ENCODE measurements at regions not wholly inside any gene's neighbourhood (a gene's known extent, or its start where the extent isn't known, plus 50 kb on each side); places are given as distances from the start of the nearest gene placed in this dataset.

GRCh38 chr13:97630725-97631124 is 196.8 kb downstream of the RAP2A start:
- DNase-seq (ENCODE audit: low read depth), result no peak

- DNase-seq (ENCODE audit: low read depth), result peak; percentile 10
Measured at GRCh38 chr13:97631158-97631557, 197.2 kb downstream of the RAP2A start.

GRCh38 chr13:97639236-97639635 is 205.3 kb downstream of the RAP2A start:
- DNase-seq (ENCODE audit: low read depth), result no peak

GRCh38 chr13:97640268-97640667 is 206.3 kb downstream of the RAP2A start:
- DNase-seq (ENCODE audit: low read depth), result no peak

GRCh38 chr13:97648171-97648880 is 214.4 kb downstream of the RAP2A start:
- peak; percentile 71 for DNase-seq (ENCODE audit: low read depth)

- no peak for DNase-seq (ENCODE audit: low read depth)
Measured at GRCh38 chr13:97648881-97649224, 214.9 kb downstream of the RAP2A start.

GRCh38 chr13:97653443-97654140 is 219.6 kb downstream of the RAP2A start:
- no peak for DNase-seq (ENCODE audit: low read depth)

- DNase-seq (ENCODE audit: low read depth), result no peak
Measured at GRCh38 chr13:97654236-97654635, 220.3 kb downstream of the RAP2A start.

GRCh38 chr13:97658556-97658955 is 224.6 kb downstream of the RAP2A start:
- no peak for DNase-seq (ENCODE audit: low read depth)

GRCh38 chr13:97659602-97660001 is 225.6 kb downstream of the RAP2A start:
- no peak for DNase-seq (ENCODE audit: low read depth)

GRCh38 chr13:97660594-97661260 is 226.8 kb downstream of the RAP2A start:
- DNase-seq (ENCODE audit: low read depth), result no peak

- no peak for DNase-seq (ENCODE audit: low read depth)
Measured at GRCh38 chr13:97686594-97686993, 252.6 kb downstream of the RAP2A start.

GRCh38 chr13:97692628-97693027 is 258.7 kb downstream of the RAP2A start:
- no peak for DNase-seq (ENCODE audit: low read depth)

- DNase-seq (ENCODE audit: low read depth), result peak; percentile 7
Measured at GRCh38 chr13:97695684-97696083, 257.8 kb upstream of the IPO5 start.

GRCh38 chr13:97696921-97697320 is 256.6 kb upstream of the IPO5 start:
- no peak for DNase-seq (ENCODE audit: low read depth)

- no peak for DNase-seq (ENCODE audit: low read depth)
Measured at GRCh38 chr13:97700306-97700848, 253.1 kb upstream of the IPO5 start.

- no peak for DNase-seq (ENCODE audit: low read depth)
Measured at GRCh38 chr13:97702614-97703013, 250.9 kb upstream of the IPO5 start.

- peak; percentile 30 for DNase-seq (ENCODE audit: low read depth)
Measured at GRCh38 chr13:97710797-97711196, 242.7 kb upstream of the IPO5 start.

- no peak for DNase-seq (ENCODE audit: low read depth)
Measured at GRCh38 chr13:97712770-97713169, 240.7 kb upstream of the IPO5 start.

- no peak for DNase-seq (ENCODE audit: low read depth)
Measured at GRCh38 chr13:97715763-97716162, 237.7 kb upstream of the IPO5 start.

- DNase-seq (ENCODE audit: low read depth), result no peak
Measured at GRCh38 chr13:97716746-97717145, 236.7 kb upstream of the IPO5 start.

GRCh38 chr13:97719736-97720135 is 233.7 kb upstream of the IPO5 start:
- DNase-seq (ENCODE audit: low read depth), result peak; percentile 39
